Stimulated activated CD4-positive, alpha-beta T cell treated with anti-CD3 and anti-CD28 coated beads, Interleukin-1b, Interleukin-23, amount 100 ng/mL, for 4 hours (primary cell): ENCODE measurements at regions not wholly inside any gene's neighbourhood (a gene's known extent, or its start where the extent isn't known, plus 50 kb on each side); places are given as distances from the start of the nearest gene placed in this dataset.
"Not testable (repeated sequence)": the region's sequence is repeated elsewhere in the genome, so short reads cannot be mapped to it uniquely, and the experiment has no call there.

ENCODE experiments used
- DNase-seq, 2 donors: peaks; one replicate each; pipeline ENCODE4 v3.0.0-alpha.2; 2020; ENCODE audit warnings: low read depth in 2 of 2

DNA sequence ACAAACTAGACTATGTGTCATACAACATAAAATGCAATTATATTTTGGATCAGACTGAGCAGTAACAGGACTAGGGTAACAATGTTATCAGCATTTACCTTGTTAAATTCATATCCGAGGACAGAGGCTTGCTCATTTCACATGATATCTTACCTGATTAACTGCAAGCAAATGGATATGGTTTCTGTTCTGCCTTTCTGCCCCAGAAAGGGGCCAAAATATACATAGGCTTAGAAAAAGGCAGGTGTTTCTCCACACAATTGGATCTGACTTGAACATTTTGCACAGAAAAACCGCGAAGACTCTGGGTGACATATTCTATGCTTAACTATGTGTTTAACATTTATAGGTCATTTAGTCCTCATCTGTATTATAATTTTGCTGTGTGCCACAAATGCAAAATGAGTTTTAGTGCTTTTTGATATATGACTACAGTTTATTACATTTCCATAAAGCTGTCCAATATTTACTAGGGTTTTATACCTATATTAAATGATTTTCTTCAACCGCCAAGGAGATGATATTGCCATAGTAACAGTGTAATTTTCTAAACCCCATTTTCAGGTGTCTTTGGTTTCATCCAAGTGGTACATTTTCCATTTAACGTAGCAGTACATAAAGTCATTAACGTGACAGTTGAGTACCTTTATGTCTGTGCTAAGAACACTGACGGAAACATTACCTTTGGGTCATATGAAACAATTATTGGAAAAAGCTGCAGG lies 249.3 kb upstream of the KRR1 start:
- no peak for DNase-seq

DNA sequence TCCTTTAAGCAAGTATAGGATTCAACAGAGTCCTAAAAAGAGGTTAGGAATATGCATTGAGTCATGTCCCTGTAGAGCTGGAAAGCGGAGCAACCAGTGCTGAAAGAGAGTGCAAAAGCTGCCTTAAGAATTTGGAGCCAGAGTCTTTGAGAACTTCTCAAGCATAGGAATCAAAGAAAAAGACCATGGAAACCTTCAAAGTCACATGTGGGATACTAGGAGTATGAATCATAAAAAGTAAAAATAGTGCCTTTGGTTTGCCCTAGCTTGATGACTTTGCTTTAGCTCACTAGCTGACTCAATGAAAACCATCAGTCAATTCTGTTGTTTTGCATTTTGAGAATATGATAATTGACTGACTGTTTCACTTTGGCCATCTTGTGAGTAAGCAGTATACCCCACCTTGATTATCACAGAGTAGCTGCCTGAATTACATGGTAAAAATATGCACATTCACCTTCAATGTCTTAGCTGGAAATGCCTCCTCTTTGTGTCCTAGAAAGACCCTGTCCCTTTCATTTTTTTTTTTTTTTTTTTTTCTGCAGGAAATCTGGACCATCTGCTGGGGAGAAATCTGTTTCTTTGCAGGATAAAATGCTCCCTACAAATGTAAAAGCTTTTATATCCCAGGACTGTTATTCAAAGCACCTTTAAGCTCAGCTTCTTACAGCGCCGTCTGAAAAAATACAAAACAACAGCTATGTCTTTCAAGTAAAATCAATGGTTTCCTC lies 248.6 kb upstream of the KRR1 start:
- no peak for DNase-seq

DNA sequence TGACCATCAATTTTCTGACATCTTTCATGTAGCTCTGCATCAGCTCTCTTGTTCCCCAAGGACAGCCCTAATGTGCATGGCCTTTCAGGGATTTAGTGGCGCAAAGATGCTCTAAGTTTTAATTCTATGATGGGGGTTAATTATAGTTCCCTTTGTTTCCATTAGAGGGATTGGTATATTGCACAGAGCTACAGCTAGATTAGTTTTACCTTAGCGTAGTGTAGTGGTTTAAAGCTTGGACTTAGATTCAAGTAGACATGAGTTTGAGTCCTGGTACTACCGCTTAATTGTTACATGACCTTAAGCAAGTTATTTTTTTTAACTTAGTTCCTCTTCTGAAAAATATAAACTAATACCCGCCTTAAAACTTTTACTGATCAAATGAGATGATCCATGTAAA lies 247.8 kb upstream of the KRR1 start:
- no peak for DNase-seq

DNA sequence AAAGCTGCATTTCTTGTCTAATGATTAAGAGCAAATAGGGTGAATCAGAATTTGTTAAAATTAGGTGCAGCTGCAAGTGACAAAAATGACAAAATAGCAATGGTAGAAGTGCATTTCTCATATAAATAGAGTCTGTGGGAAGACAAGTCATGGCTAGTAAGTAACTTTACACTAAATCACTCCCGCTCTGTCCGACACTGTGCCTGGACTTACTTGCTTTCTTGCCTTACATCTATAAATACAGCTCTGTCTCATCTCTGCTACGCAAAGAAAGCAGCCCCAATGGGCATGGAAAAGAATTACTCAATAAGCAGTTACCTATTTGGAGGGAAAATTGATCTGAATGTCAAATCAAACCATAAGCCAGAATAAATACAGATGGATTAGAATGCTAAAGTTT lies 245.4 kb upstream of the KRR1 start:
- DNase-seq = no peak

DNA sequence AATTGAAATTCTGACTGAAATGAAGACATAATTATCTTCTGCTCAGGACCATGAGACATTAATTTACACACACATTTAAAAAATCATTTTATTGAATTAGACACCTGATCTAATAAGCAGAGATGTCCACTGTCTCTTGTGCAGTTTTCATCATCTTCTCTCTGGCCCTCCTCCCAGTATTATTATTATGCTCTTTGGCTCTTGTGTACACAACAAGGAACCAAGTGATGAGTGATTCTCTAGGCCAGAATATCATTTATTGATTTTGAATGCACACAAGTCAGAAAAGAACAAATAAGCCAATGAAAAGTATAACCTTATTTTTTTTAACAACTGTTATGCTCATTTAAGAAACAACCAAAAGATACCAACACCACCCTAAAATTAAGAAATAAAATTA lies 244.7 kb upstream of the KRR1 start:
- no peak for DNase-seq

DNA sequence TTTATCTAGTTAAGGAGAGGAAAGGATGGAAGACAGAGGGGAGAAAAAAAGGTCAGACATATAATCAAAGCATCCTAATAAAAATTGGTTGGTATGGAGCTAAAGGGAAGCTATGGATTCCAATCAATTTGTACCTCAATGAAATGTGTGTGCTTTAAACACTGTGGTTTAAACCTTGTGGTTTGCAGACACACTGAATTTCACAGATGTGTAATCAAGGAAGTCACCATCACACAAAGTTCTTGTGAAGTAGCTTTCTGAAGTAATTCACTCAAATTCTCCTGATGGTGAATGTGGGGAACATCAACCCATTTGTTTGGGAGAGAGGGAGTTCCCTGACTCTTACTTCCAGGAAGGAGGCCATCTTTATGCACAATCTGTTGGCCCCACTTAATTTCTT lies 243.3 kb upstream of the KRR1 start:
- no peak for DNase-seq

DNA sequence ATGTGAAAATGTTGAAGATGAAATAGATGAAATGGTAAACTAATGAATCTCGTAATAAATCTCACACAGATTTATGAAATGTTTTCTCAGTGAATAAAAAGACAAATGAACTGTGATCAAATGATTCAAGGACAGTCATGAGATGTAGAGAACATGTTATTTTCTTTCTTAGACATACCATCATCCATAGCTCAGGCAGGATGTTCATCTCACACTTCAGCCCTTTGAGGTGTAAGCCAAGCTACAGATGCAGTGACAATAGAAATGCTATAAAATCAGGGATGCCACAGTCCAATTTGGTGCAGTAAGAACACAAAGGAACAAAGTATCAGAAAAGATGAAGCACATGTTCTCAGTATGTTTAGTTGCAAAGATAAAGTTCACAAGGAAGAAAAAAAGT lies 242.7 kb upstream of the KRR1 start:
- DNase-seq = no peak

DNA sequence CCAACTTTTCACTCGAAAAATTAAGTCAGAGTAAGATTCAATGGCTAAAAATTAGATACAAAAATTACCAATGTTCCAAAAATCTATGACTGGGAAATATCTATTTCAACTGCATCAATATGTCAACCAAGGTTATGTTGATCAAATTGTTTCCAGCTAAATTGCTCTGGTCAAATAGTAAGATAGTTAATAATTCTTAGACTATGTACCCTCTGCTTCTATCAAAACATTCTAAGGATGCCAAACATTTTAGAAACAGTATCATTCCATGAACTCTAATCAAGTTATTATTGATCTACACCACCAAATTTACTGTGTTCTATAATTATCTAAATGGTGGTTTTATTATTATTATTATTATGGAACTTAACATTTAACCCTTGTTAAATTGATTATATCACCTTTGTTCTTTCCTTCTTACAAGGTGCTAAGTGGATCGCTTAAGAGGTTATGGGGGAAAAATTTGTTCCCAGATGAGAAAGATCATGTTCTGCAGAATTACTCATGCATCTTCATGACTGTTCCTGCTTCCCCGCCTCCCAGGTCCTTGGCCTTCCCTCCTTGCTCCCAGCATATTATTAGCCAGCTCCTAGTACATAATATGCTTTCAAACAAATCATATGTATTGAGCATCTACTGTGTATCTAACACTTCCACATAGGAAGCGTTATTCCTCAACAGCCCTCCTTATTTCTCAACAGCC lies 240.5 kb upstream of the KRR1 start:
- DNase-seq = no peak

DNA sequence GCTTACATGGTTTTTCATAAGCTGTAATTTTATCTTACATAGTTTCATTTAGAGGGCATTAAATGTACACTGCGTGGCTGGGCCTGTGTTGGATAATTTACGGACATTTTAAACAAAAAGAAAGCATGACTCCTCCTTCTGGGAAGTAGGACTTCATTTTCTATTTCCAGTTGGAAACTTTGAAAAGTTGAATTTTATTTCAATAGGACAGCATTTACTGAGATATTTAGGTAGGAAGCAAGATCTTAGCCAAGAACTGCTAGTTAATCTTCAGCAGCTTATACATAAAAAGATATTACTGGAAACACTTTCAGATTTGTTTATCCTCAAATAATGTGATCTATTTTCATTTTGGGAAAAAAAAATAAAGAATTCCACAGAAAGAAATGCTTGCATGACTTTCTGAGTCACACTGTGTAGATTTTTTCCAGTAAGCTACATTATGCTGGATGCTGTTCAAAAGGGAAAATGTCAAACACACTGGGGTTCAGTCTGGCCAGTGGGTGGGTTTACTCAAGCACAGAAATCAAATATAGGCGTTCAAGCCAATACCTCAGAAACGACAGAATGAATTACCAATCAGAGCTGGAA lies 239.4 kb upstream of the KRR1 start:
- DNase-seq = no peak

DNA sequence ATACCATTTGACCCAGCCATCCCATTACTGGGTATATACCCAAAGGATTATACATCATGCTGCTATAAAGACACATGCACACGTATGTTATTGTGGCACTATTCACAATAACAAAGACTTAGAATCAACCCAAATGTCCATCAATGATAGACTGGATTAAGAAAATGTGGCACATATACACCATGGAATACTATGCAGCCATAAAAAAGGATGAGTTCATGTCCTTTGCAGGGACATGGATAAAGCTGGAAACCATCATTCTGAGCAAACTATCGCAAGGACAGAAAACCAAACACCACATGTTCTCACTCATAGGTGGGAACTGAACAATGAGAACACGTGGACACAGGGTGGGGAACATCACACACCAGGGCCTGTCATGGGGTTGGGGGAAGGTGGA lies 237.6 kb upstream of the KRR1 start:
- not testable (repeated sequence) for DNase-seq

DNA sequence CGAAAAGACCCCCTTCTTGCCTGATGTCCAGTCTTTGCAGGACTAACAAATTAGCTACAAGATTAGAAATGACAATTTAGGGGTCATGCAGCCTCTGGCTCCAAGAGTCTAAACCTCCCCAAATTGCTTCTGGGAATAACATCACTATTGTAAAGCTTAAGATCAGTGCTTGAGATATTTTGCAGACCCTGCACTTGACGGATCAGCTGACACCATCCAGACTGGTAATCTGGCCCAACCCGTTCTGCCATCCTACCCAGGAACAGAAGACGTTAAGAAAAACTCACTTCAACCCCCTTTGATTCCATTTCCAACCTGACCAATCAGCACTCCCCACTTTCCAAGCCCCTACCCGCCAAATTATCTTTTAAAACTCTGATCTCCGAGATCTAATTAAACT lies 236.7 kb upstream of the KRR1 start:
- DNase-seq = no peak

DNA sequence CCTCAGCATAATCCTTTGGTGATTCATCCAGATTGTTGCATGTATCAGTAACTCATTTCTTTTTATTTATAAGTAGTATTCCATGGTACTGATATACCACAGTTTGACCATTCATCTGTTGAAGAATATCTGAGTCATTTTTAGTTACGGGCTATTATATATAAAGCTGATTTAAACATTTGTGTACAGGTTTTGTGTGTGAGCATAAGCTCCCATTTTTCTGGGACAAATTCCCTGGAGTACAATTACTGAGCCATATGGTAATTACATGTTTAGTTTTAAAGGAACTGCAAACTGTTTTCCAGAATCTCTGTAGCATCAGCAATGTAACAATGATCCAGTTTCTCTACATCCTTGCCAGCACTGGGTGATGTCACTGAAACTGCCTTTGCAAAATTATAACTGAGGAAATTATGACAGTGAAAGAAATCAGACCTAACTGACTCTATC lies 236.2 kb upstream of the KRR1 start:
- DNase-seq = no peak

DNA sequence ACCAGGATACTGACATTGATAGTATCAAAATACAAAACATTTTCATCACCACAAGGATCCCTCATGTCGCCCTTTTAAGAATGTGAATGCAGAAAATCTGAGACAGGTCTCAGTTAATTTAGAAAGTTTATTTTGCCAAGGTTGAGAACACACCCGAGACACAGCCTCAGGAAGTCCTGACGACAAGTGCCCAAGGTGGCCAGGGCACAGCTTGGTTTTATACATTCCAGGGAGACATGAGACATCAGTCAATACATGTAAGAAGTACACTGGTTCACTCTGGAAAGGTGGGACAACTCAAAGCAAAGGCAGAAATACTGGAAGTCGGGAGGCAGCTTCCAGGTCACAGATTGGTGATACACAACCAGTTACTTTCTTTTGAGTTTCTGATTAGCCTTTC lies 235.2 kb upstream of the KRR1 start:
- no peak for DNase-seq

DNA sequence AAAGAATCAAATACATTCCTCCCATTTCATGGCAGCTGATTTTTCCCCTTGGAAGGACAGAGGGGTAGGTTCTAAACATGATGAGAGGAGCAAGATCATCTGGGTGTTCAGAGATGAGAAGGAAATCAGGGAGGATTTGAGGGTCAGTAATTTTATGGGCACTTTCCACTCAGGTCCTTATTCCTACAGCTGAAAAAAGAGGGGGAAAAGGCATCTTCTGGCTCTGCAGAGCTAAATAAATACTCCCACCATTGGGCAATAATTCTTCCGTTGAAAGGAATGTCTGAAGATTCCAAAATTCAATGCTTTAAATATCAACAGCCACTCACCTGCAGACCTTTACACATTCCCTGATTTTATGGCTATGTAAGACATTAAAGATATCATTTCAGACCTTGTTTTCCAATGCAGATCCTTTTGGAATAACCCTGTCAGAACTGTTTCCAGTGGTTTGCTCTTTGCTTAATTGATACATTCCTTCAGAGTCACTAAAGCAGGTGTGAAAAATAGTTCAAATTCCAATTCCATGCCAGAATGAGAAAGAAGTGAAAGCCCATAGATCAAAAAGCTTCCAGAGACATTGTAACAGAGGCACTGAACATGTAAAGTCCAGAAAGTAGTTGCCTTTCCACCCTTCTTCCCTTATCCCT lies 233.3 kb upstream of the KRR1 start:
- no peak for DNase-seq

DNA sequence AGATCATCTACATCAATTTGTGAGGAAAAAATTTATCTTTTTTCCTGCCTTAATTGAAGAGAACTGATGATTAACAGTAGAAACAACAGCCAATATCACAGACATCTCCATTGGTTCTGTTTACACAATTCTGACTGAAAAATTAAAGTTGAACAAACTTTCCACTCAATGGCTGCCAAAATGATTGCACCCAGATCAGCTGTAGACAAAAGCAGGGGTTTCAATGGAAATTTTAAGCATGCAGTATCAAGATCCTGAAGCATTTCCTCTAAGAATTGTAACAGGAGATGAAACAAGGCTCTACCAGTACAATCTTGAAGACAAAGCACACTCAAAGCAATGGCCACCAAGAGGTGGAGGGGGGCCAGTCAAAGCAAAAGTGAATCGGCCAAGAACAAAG lies 231.6 kb upstream of the KRR1 start:
- no peak for DNase-seq

DNA sequence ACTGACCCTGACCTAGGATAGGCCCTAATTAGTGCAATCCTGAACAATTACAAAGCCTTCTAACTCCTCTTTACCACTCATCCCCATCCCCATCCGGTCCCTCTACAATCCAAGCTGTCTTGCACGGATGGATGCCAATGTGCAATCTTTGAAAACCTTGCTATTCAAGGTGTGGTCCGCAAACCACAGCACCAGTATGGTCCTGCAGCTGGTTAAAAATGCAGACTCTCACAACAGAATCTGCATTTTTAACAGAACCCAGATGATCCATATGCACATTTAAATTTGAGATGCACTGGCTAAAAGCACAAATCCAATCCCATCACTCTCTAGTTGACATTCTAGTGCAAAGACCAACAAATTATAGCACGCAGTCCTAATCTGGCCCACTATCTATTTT lies 230.6 kb upstream of the KRR1 start:
- no peak for DNase-seq

DNA sequence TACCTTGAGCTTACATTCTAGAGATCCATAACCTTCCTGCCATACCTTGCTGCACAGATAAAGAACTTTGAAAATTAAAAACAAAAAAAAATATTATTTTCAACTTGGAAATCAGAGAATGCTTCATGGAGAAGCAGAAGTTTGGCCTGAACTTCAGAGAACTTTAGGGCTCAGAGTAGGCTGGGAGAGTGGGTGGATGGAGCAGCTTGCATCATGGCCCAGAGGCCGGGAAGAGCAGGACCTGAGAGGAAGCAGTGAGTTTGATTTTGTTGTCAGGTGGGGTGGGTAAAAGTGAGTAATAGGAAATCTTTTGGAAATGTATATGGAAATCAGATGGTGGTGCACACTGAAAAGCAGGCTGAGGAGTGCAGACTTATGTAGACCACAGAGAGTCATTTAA lies 228.5 kb upstream of the KRR1 start:
- no peak for DNase-seq

DNA sequence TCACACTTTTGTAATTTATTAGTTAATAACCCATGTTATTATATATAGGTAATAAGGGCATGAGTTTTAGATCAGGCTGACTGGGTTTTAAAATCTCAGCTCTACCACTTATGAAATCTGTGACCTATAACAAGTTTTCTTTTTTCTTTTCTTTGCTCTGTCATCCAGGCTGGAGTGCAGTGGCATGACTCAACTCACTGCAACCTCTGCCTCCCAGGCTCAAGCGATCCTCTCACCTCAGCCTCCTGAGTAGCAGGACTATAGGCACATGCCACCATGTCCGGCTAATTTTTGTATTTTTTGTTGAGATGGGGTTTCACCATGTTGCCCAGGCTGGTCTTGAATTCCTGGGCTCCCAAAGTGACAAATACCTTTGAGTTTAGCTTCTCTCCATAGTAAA lies 227.7 kb upstream of the KRR1 start:
- not testable (repeated sequence) for DNase-seq

DNA sequence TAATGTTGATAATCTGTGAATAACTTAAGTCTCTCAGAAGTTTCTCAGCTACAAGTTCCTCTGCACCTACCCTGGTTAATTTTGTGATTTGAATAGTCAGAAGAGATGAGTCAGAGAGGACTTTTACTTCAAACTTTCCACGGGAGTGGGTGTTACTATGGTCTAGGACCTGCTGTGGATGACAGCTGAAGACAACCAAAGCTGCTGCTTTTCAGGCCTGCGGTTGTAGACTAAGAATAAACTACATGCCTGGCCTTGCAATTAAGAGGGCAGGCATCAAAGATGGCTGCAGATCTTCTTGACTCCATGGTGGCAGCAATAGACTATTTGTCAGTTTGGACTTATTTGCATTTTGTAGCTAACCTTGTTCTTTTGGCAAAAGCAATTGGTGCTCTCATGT lies 227.1 kb upstream of the KRR1 start:
- peak; percentile 4 to 23 for DNase-seq

DNA sequence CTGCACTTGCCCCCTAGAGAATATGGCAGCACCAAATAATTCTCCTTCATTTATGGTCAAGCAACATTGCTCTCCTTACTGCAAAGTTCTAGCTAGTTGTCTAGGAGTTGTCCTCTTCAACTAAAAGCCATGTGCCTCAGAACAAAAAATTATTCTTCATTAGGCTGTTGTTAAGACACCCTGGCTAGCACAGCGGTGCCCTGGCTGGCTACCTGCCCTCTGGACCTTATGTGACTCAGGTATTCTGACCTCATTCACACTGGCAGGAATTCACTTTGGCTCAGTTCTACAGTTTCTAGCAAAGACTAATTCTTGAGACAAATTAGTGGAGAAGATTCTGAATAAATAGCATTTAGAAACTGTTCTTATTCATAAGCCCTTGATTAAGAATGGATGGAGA lies 224.4 kb upstream of the KRR1 start:
- no peak for DNase-seq

DNA sequence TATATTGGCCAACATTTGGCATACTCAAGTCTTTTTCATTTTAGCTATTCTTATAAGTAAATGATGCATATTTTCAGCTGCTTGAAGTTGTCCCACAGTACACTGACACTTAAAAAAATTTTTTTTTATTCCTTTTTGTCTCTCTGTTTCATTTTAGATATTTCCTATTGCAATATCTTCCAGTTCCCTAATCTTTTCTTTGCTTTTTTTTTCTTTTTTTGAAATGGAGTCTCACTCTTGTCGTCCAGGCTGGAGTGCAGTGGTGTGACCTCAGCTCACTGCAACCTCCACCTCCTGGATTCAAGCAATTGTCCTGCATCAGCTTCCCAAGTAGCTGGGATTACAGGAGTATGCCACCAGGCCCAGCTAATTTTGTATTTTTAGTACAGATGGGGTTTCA lies 217.4 kb upstream of the KRR1 start:
- DNase-seq = no peak

DNA sequence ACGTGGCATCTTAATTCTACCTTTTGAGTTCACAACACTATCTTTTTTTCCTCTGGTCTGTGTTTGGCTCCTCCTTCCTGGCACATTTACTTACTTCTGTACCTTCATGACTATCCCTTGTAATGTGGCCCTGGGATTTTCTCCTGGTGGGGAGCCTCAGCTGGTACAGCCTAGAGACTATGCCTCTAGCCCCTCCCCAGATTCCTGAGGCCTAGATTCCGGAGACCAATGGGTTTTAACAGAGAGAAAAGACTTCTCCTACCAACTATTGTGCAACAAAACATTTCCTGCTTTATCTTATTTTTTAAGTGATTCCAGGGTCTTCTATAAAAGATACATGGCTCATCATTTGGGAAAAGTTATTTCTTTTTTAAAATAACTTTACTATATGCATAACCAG lies 216.2 kb upstream of the KRR1 start:
- DNase-seq = no peak
